Hepatocyte (in vitro differentiated cells): ENCODE measurements at regions not wholly inside any gene's neighbourhood (a gene's known extent, or its start where the extent isn't known, plus 50 kb on each side); places are given as distances from the start of the nearest gene placed in this dataset.

Experiments used
- DNase-seq: peaks from one replicate; pipeline ENCODE4 v3.0.0-alpha.2; 2016; ENCODE audit warnings: low spot score
- H2AFZ ChIP-seq: fragments of 200-600 bp; sonication (generic); 2 replicates; pipeline ENCODE4 v1.6.0; 2016; ENCODE audit warnings: antibody characterized with exemption, mild to moderate bottlenecking
- H3K27ac ChIP-seq: fragments of 200-600 bp; sonication (generic); 2 replicates; pipeline ENCODE4 v1.5.1; 2016; ENCODE audit warnings: mild to moderate bottlenecking
- H3K27me3 ChIP-seq: fragments of 200-600 bp; sonication (generic); 2 replicates; pipeline ENCODE4 v1.6.1; 2016
- H3K36me3 ChIP-seq: fragments of 200-600 bp; sonication (generic); replicated peaks from 2 replicates; pipeline ENCODE4 v1.5.1; 2016; ENCODE audit warnings: low read depth; ENCODE audit not compliant: insufficient read depth
- H3K4me1 ChIP-seq: fragments of 200-600 bp; sonication (generic); 2 replicates; pipeline ENCODE4 v1.5.1; 2016; ENCODE audit warnings: mild to moderate bottlenecking, moderate library complexity; ENCODE audit not compliant: insufficient read depth
- H3K4me2 ChIP-seq: fragments of 200-600 bp; sonication (generic); 2 replicates; pipeline ENCODE4 v1.6.0; 2016
- H3K4me3 ChIP-seq: fragments of 200-600 bp; sonication (generic); 2 replicates; pipeline ENCODE4 v1.5.1; 2016; ENCODE audit warnings: mild to moderate bottlenecking
- H3K79me2 ChIP-seq: fragments of 200-600 bp; sonication (generic); 2 replicates; pipeline ENCODE4 v1.6.0; 2017; ENCODE audit warnings: mild to moderate bottlenecking
- H3K9me2 ChIP-seq: fragments of 200-600 bp; sonication (generic); replicated peaks from 2 replicates; pipeline ENCODE4 v1.6.0; 2017; ENCODE audit warnings: mild to moderate bottlenecking; ENCODE audit not compliant: insufficient read depth
- H3K9me3 ChIP-seq: fragments of 200-600 bp; sonication (generic); 2 replicates; pipeline ENCODE4 v1.5.1; 2016; ENCODE audit warnings: low read depth, mild to moderate bottlenecking
- H4K20me1 ChIP-seq: fragments of 200-600 bp; sonication (generic); 2 replicates; pipeline ENCODE4 v1.6.0; 2016; ENCODE audit warnings: mild to moderate bottlenecking; ENCODE audit not compliant: insufficient read depth, poor library complexity, severe bottlenecking
- EZH2 ChIP-seq: fragments of 200-600 bp; sonication (generic); IDR thresholded peaks from 2 replicates; pipeline ENCODE4 v1.6.1; 2016; ENCODE audit warnings: antibody characterized with exemption, mild to moderate bottlenecking, borderline replicate concordance
- EZH2phosphoT487 ChIP-seq: fragments of 200-600 bp; sonication (generic); IDR thresholded peaks from one replicate; pipeline ENCODE4 v1.6.1; 2018; ENCODE audit warnings: antibody characterized with exemption, mild to moderate bottlenecking, low read depth, moderate library complexity; ENCODE audit not compliant: unreplicated experiment, severe bottlenecking
- WGBS: methylation state at CpG from one replicate; pipeline ENCODE4 v1.1.6; 2016; ENCODE audit warnings: low lambda C conversion rate; ENCODE audit errors: missing lambda C conversion rate; 5-methylcytosine and 5-hydroxymethylcytosine counted together
- TF ChIP-seq, protein P1 (sequence below): fragments of 200-600 bp; sonication (generic); IDR thresholded peaks from 2 replicates; pipeline ENCODE4 v1.5.1; 2016; ENCODE audit warnings: antibody characterized with exemption, mild to moderate bottlenecking; ENCODE audit not compliant: poor library complexity

DNA sequence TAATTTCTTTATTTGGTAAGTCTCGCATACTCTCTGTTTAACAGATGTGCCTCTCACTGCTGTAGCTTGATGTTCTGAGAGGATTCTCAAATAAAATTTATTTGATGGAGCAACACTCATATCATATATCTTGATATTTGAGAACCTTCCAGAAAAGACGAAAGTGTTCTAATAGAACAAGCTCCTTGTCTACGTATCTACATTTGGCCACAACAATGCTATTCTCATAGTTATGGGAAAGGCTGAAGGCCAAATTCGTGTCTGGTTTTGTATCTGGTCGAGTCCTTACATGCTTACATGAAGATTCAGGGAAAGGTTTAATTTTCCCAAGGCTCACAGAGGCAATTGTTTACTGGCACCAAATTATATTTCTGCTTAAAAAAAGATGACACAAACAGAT is 186.7 kb upstream of the SLC38A2 start:
- Histone ChIP-seq H3K36me3 (peaks cover 4% of the 10 kb centered on the region), H3K9me3 (no peaks in the 10 kb centered on the region), H3K4me2 (no peak overlapping the region), H2AFZ (no peak overlapping the region), H3K27ac (peak overlapping the region; percentile 10), H3K79me2 (no peaks in the 10 kb centered on the region), H3K4me1 (peaks cover 21% of the 10 kb centered on the region), H3K9me2 (no peaks in the 10 kb centered on the region), H3K4me3 (no peak overlapping the region), H3K27me3 (no peaks in the 10 kb centered on the region), H4K20me1 (no peaks in the 10 kb centered on the region)
- DNase-seq, result no peak
- TF ChIP-seq EZH2 (no peak), EZH2phosphoT487 (no peak)
- TF ChIP-seq, protein P1, sequence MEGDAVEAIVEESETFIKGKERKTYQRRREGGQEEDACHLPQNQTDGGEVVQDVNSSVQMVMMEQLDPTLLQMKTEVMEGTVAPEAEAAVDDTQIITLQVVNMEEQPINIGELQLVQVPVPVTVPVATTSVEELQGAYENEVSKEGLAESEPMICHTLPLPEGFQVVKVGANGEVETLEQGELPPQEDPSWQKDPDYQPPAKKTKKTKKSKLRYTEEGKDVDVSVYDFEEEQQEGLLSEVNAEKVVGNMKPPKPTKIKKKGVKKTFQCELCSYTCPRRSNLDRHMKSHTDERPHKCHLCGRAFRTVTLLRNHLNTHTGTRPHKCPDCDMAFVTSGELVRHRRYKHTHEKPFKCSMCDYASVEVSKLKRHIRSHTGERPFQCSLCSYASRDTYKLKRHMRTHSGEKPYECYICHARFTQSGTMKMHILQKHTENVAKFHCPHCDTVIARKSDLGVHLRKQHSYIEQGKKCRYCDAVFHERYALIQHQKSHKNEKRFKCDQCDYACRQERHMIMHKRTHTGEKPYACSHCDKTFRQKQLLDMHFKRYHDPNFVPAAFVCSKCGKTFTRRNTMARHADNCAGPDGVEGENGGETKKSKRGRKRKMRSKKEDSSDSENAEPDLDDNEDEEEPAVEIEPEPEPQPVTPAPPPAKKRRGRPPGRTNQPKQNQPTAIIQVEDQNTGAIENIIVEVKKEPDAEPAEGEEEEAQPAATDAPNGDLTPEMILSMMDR, result no peak
- 55% methylated on average over 5 of the region's 5 CpGs for WGBS

DNA sequence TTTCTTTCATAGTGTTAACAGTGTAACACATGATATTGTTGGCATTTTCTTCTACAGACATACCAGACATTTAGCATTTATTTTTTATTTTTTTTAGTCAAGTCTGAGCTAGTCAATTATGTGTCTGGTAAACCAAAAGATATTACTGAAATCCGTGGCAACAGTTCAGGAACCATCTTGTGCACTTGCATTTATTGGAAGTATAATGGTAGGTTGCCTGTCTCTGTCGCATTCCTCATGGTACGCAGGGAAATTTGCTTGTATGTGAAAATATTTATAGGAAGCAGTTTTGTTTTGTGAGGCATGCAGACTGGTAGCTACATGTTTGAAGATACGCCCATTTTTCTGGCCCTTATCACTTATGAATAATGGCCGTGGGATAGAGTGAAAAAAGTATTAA is 186.1 kb upstream of the SLC38A2 start:
- Histone ChIP-seq H3K27me3 (no peaks in the 10 kb centered on the region), H3K36me3 (no peaks in the 10 kb centered on the region), H3K4me2 (no peak overlapping the region), H3K4me3 (no peak overlapping the region), H2AFZ (no peak overlapping the region), H3K4me1 (peaks cover 21% of the 10 kb centered on the region), H3K9me3 (no peaks in the 10 kb centered on the region), H3K27ac (peak overlapping the region; percentile 10), H4K20me1 (no peaks in the 10 kb centered on the region), H3K9me2 (no peaks in the 10 kb centered on the region), H3K79me2 (no peaks in the 10 kb centered on the region)
- WGBS, result 71% methylated on average over 5 of the region's 5 CpGs
- DNase-seq, result no peak
- TF ChIP-seq, protein P1, result no peak
- TF ChIP-seq EZH2, result no peak
- TF ChIP-seq EZH2phosphoT487, result no peak

DNA sequence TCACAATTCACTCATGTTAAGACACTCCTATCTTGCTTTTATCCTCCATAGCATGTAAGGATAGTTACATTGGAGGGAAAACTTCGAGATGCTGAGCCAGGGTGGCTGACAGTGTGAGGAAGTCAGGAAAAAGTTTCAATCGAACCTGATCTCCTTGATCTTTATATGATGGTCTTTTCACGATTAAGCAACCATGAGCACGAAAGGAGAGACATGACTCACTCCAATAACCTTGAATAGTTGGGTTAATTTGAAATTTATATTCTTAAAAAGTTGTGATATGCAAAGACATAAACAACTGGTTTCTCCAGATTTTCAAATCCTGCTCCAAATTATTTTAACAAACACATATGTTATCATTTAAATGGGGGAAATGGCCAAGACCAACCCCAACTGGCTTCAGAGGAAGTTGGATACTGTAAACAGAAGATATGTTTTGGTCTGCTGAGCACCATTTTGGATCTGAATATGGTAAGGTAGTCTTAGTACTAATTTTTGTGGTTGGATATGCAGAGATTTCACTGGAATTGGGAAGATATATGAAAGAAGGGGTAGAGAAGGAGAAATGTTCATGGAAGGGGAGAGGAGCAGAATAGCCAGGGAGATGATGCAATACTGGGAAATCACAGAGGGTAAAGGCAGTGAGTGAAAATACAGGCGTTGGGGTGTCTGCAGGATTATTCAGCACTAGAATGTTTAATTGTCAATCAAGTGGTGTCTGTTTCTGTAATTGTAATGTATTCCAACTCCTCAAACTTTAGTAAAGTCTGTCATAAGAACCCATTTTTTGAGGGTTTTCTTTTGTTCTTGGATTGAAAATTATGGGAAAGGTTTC is 185.2 kb upstream of the SLC38A2 start:
- Histone ChIP-seq H3K4me3 (no peak overlapping the region), H4K20me1 (no peaks in the 10 kb centered on the region), H3K9me3 (no peaks in the 10 kb centered on the region), H3K9me2 (no peaks in the 10 kb centered on the region), H2AFZ (no peak overlapping the region), H3K4me2 (no peak overlapping the region), H3K36me3 (no peaks in the 10 kb centered on the region), H3K27ac (peak overlapping the region; percentile 6), H3K4me1 (peaks cover 21% of the 10 kb centered on the region), H3K27me3 (no peaks in the 10 kb centered on the region), H3K79me2 (no peaks in the 10 kb centered on the region)
- WGBS, result 70% methylated on average over 5 of the region's 5 CpGs
- TF ChIP-seq, protein P1, result no peak
- TF ChIP-seq EZH2phosphoT487 (no peak), EZH2 (no peak)
- no peak for DNase-seq
